HG02642 (cell line): ENCODE measurements at regions not wholly inside any gene's neighbourhood (a gene's known extent, or its start where the extent isn't known, plus 50 kb on each side); places are given as distances from the start of the nearest gene placed in this dataset.

Experiments
- ATAC-seq: cut with Tn5 transposase; IDR thresholded peaks from one replicate; pipeline ENCODE4 v1.9.1; 2021; ENCODE audit warnings: mild to moderate bottlenecking; ENCODE audit not compliant: unreplicated experiment, poor library complexity

GRCh38 chr1:94708811-94709210, 111.3 kb upstream of the SLC44A3 start:
- ATAC-seq: no peak

- no peak for ATAC-seq
These were observed 111.9 kb upstream of the SLC44A3 start for GRCh38 chr1:94708299-94708685.

GRCh38 chr1:94707321-94708298, 112.5 kb upstream of the SLC44A3 start:
- no peak for ATAC-seq

- no peak for ATAC-seq
These were observed 117.7 kb upstream of the SLC44A3 start for GRCh38 chr1:94702442-94702815.

GRCh38 chr1:94701796-94702441, 118.2 kb upstream of the SLC44A3 start:
- no peak for ATAC-seq

- ATAC-seq: no peak
These were observed 121.2 kb upstream of the SLC44A3 start for GRCh38 chr1:94698759-94699502.

- no peak for ATAC-seq
These were observed 121.8 kb upstream of the SLC44A3 start for GRCh38 chr1:94698356-94698755.

- no peak for ATAC-seq
These were observed 122.3 kb upstream of the SLC44A3 start for GRCh38 chr1:94697839-94698238.

- ATAC-seq: no peak
These were observed 125.8 kb upstream of the SLC44A3 start for GRCh38 chr1:94694226-94694915.

GRCh38 chr1:94693435-94693834, 126.7 kb upstream of the SLC44A3 start:
- no peak for ATAC-seq

GRCh38 chr1:94693029-94693428, 127.1 kb upstream of the SLC44A3 start:
- ATAC-seq: no peak

- no peak for ATAC-seq
These were observed 131.5 kb upstream of the SLC44A3 start for GRCh38 chr1:94688646-94689045.

- no peak for ATAC-seq
These were observed 133.3 kb upstream of the SLC44A3 start for GRCh38 chr1:94686882-94687281.

- no peak for ATAC-seq
These were observed 135.4 kb upstream of the SLC44A3 start for GRCh38 chr1:94684690-94685250.

GRCh38 chr1:94683886-94684285, 136.3 kb upstream of the SLC44A3 start:
- no peak for ATAC-seq

- no peak for ATAC-seq
These were observed 138.4 kb upstream of the F3 start for GRCh38 chr1:94680039-94680377.

- no peak for ATAC-seq
These were observed 137.9 kb upstream of the F3 start for GRCh38 chr1:94679332-94680038.

- no peak for ATAC-seq
These were observed 136.8 kb upstream of the F3 start for GRCh38 chr1:94678202-94678848.

GRCh38 chr1:94677714-94678113, 136.2 kb upstream of the F3 start:
- no peak for ATAC-seq
